ENCODE measurements at regions not wholly inside any gene's neighbourhood (a gene's known extent, or its start where the extent isn't known, plus 50 kb on each side); places are given as distances from the start of the nearest gene placed in this dataset.

DNA sequence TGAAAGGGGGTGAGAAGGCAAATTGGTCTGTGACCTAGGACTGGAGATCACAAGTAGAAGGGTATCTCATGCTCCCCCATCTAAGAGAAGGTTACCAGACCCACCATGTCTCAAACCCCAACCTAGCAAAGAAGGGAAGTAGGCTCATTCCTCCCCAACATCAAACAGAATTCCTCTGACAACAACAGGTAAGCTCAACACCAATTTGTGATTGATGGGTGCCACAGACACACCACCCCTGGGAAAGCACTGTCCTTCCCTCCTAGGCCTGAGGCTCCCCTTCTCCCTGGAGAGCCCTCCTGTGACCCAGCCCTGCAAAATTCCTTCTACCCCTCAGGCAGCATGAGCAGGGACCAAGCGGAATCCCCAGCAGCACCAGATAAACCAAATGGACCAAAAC, 154.3 kb downstream of the BUD13 start:
- no peak overlapping the region for H3K9ac ChIP-seq (ENCODE audit: low read length)

DNA sequence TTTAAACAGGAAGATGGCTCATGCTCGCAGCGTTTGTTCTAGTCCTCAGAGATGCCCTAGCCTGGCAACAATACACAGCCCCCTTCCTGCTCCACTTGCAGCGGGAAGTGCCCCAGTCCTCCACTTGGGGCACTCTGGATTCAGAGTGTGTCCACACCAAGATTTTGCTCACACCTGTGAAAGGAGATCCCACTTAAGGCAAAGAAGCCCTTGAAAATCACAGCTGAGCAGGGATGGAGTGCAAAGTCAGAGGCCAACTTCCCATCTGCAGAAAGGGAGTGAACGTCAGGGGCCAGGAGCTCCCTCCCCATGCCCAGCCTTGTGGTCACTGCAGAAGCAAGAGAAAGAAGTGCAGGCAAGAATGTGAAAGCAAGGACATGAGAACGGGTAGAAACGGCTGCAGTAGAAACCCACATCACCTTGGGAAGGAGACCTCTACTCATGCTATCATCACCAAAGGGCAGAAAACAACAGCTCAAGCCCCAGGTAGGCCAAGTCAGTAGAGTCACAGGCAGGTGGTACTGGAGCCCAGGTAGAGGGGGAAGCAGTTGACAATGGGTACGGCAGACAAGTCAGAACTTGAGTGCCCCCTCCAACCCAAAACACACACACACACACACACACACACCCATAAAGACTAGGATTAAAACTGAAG, 157.4 kb downstream of the BUD13 start:
- Histone ChIP-seq H3K27me3 (ENCODE audit: insufficient read depth, low read depth, low read length) (no peaks in the 10 kb centered on the region), H3K9ac (ENCODE audit: low read length) (no peak overlapping the region), H3K4me3 (ENCODE audit: low read length) (no peak overlapping the region), H2AFZ (ENCODE audit: low read depth, low read length) (no peak overlapping the region), H3K79me2 (replicated peaks; ENCODE audit: insufficient read depth, low read length) (no peaks in the 10 kb centered on the region), H4K20me1 (ENCODE audit: insufficient read depth) (no peaks in the 10 kb centered on the region), H3K9me3 (ENCODE audit: low read length) (no peaks in the 10 kb centered on the region), H3K36me3 (ENCODE audit: insufficient read depth, low read length) (no peaks in the 10 kb centered on the region), H3F3A (ENCODE audit: insufficient read depth, low read length, poor library complexity, severe bottlenecking) (no peaks in the 10 kb centered on the region), H3K4me2 (ENCODE audit: low read length) (no peak overlapping the region), H3K9me2 (ENCODE audit: insufficient read depth, low read length) (no peaks in the 10 kb centered on the region), H3K27ac (ENCODE audit: low read length) (no peak overlapping the region)
- no peak for TF ChIP-seq EP300 (conservative IDR thresholded peaks at IDR 0.05; ENCODE audit: poor library complexity, severe bottlenecking)
- TF ChIP-seq EZH2 (IDR thresholded peaks at IDR 0.05; ENCODE audit: borderline replicate concordance, insufficient read depth, low read length, poor library complexity, severe bottlenecking): no peak
- TF ChIP-seq TAF1 (IDR thresholded peaks at IDR 0.05; ENCODE audit: low read depth): no peak
- TF ChIP-seq MXI1 (conservative IDR thresholded peaks at IDR 0.05; ENCODE audit: poor library complexity, severe bottlenecking): no peak
- TF ChIP-seq, protein P1, sequence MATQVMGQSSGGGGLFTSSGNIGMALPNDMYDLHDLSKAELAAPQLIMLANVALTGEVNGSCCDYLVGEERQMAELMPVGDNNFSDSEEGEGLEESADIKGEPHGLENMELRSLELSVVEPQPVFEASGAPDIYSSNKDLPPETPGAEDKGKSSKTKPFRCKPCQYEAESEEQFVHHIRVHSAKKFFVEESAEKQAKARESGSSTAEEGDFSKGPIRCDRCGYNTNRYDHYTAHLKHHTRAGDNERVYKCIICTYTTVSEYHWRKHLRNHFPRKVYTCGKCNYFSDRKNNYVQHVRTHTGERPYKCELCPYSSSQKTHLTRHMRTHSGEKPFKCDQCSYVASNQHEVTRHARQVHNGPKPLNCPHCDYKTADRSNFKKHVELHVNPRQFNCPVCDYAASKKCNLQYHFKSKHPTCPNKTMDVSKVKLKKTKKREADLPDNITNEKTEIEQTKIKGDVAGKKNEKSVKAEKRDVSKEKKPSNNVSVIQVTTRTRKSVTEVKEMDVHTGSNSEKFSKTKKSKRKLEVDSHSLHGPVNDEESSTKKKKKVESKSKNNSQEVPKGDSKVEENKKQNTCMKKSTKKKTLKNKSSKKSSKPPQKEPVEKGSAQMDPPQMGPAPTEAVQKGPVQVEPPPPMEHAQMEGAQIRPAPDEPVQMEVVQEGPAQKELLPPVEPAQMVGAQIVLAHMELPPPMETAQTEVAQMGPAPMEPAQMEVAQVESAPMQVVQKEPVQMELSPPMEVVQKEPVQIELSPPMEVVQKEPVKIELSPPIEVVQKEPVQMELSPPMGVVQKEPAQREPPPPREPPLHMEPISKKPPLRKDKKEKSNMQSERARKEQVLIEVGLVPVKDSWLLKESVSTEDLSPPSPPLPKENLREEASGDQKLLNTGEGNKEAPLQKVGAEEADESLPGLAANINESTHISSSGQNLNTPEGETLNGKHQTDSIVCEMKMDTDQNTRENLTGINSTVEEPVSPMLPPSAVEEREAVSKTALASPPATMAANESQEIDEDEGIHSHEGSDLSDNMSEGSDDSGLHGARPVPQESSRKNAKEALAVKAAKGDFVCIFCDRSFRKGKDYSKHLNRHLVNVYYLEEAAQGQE (IDR thresholded peaks at IDR 0.05; ENCODE audit: borderline replicate concordance): no peak
- TF ChIP-seq SMC3 (conservative IDR thresholded peaks at IDR 0.05; ENCODE audit: poor library complexity): no peak
- TF ChIP-seq POLR2AphosphoS5 (IDR thresholded peaks at IDR 0.05): no peak
- no peak for TF ChIP-seq RAD21 (conservative IDR thresholded peaks at IDR 0.05)
- TF ChIP-seq, protein P2, sequence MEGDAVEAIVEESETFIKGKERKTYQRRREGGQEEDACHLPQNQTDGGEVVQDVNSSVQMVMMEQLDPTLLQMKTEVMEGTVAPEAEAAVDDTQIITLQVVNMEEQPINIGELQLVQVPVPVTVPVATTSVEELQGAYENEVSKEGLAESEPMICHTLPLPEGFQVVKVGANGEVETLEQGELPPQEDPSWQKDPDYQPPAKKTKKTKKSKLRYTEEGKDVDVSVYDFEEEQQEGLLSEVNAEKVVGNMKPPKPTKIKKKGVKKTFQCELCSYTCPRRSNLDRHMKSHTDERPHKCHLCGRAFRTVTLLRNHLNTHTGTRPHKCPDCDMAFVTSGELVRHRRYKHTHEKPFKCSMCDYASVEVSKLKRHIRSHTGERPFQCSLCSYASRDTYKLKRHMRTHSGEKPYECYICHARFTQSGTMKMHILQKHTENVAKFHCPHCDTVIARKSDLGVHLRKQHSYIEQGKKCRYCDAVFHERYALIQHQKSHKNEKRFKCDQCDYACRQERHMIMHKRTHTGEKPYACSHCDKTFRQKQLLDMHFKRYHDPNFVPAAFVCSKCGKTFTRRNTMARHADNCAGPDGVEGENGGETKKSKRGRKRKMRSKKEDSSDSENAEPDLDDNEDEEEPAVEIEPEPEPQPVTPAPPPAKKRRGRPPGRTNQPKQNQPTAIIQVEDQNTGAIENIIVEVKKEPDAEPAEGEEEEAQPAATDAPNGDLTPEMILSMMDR (IDR thresholded peaks at IDR 0.05; ENCODE audit: poor library complexity, severe bottlenecking): no peak

More for the DNA sequence above, 154.3 kb downstream of the BUD13 start:
- no peaks in the 10 kb centered on the region for H4K20me1 ChIP-seq (ENCODE audit: insufficient read depth)
- no peaks in the 10 kb centered on the region for H3F3A ChIP-seq (ENCODE audit: insufficient read depth, low read length, poor library complexity, severe bottlenecking)
- H2AFZ ChIP-seq (ENCODE audit: low read depth, low read length): no peak overlapping the region
- H3K4me2 ChIP-seq (ENCODE audit: low read length): no peak overlapping the region
- no peaks in the 10 kb centered on the region for H3K79me2 ChIP-seq (replicated peaks; ENCODE audit: insufficient read depth, low read length)
- no peak overlapping the region for H3K27ac ChIP-seq (ENCODE audit: low read length)
- H3K27me3 ChIP-seq (ENCODE audit: insufficient read depth, low read depth, low read length): no peaks in the 10 kb centered on the region
- H3K9me2 ChIP-seq (ENCODE audit: insufficient read depth, low read length): no peaks in the 10 kb centered on the region
- H3K36me3 ChIP-seq (ENCODE audit: insufficient read depth, low read length): no peaks in the 10 kb centered on the region
- H3K9me3 ChIP-seq (ENCODE audit: low read length): no peaks in the 10 kb centered on the region
- no peak for TF ChIP-seq MXI1 (conservative IDR thresholded peaks at IDR 0.05; ENCODE audit: poor library complexity, severe bottlenecking)
- TF ChIP-seq RAD21 (conservative IDR thresholded peaks at IDR 0.05): no peak
- TF ChIP-seq, protein P2 (IDR thresholded peaks at IDR 0.05; ENCODE audit: poor library complexity, severe bottlenecking): no peak
- H3K4me3 ChIP-seq (ENCODE audit: low read length): no peak overlapping the region

Measured in neural cell (in vitro differentiated cells).